ENCODE measurements at regions not wholly inside any gene's neighbourhood (a gene's known extent, or its start where the extent isn't known, plus 50 kb on each side); places are given as distances from the start of the nearest gene placed in this dataset.

DNA sequence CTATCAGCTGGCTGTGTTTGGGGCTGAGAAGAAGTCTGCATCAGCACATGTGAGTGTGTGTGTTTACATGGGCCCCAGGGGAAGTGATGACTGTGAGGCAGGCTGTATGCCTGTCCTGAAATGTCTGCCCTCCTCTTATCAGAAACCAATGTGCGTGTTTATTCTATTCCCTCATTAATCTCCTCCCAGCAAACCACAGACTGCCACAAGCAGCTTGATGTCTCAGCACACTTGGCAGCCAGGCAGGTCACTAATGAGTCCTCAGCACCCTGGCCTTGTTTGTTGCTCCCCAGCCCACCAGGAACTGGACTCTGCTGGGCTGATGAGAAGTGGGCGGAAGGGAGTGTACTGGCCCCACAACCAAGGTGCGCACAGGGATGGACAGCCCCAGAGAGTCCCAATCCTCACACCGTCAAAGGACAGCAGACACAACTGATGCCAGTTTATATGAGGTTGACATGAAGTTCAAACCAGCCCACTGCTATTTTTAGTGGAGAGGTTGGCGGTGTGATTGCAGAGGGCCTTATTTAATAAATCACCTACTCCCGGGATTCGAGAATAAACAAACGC lies 225.8 kb downstream of the ETS1 start:
- peak; percentile 88 for DNase-seq

DNA sequence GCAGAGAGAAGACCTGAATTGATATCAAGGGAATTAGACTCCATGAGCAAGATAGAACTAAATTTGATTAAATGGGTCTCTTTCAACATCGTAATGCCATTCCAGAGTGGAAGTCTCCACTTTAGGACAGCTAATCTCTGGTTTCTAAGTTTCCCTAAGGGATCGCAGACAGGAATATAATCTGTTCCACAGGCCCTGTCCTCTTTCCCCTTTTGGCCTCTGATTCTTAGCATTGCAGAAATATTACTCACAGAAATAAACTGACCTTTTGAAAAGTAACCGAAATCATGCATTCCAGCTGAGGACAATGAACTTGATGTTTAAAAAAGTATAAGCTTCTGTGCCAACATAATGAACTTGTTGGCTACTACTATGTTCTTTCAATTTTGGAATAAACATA lies 227.8 kb downstream of the ETS1 start:
- DNase-seq: no peak

- DNase-seq: no peak
Measured at GRCh38 chr11:128357073-128357472, 230.3 kb downstream of the ETS1 start.

DNA sequence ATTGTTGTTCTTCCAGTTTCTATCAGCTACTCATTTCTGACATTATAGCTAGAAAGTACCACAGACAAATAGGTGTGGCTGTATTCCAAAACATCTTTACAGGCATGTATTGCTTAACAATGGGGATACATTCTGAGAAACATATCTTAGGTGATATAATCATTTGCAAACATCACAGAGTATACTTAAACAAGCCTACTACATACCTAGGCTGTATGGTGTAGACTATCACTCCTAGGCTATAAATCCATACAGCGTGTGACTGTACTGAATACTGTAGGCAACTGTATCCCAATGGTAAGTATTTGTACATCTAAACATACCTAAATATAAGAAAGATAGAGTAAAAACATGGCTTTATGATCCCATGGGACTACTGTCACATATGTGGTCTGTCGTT lies 231.8 kb downstream of the ETS1 start:
- no peak for DNase-seq

GRCh38 chr11:128354476-128354875 lies 232.9 kb downstream of the ETS1 start:
- DNase-seq: no peak

GRCh38 chr11:128351168-128351567 lies 236.2 kb downstream of the ETS1 start:
- DNase-seq: no peak

GRCh38 chr11:128349650-128350299 lies 237.6 kb downstream of the ETS1 start:
- no peak for DNase-seq

- no peak for DNase-seq
Measured at GRCh38 chr11:128346804-128347203, 240.6 kb downstream of the ETS1 start.

- no peak for DNase-seq
Measured at GRCh38 chr11:128345316-128345715, 242.0 kb downstream of the ETS1 start.

GRCh38 chr11:128343870-128344269 lies 243.5 kb downstream of the ETS1 start:
- DNase-seq: peak; percentile 17

DNA sequence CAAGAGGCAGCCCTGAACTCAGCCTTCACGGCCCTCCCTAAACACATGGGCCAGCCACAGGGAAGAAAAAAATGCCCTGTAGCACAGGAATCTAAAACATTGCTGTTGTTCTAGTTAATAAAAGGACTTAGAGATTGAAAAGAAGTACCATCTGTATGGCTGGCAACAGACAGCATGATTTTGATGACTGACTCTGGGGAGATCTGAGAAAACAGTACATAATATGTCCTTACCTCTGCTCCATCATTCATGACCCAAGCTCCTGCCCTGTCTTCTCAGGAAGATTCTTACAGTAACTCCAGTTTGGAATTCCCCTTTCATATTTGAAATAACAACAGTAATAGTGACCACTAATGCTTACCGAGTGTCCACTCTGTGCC lies 244.2 kb downstream of the ETS1 start:
- DNase-seq: no peak

- peak; percentile 100 for DNase-seq
Measured at GRCh38 chr11:128342511-128343134, 244.7 kb downstream of the ETS1 start.

- peak; percentile 85 for DNase-seq
Measured at GRCh38 chr11:128341280-128342248, 245.8 kb downstream of the ETS1 start.

DNA sequence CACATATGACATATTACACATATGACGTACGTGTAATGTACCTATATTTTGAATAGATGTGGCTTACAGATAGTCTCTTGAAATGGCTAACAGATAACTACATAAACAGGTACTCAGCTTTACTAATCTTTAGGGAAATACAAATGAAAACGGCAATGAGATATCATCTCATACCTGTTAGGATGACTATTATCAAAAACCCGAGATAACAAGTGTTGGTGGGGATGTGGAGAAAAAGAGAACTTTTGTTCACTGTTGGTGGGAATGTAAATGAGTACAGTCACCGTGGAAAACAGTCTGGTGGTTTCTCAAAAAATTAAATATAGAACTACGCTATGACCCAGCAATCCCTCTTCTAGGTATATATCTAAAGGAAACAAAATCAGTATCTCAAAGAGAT lies 247.6 kb downstream of the ETS1 start:
- no peak for DNase-seq

DNA sequence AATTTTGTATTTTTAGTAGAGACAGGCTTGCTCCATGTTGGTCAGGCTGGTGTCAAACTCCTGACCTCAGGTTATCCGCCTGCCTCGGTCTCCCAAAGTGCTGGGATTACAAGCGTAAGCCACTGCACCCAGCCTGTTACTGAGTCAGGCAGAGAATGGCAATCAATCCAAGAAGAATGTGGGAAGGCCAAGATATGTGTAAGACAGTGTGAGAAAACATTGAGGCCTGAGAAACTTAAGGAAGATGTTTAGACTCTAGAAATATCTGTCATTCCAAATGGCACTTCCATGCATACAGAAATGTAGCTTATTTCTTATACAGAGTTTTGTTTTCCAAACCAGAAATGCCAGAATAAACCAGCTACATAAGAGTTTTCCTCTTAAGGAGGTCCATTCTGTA lies 248.5 kb downstream of the ETS1 start:
- DNase-seq: no peak

DNA sequence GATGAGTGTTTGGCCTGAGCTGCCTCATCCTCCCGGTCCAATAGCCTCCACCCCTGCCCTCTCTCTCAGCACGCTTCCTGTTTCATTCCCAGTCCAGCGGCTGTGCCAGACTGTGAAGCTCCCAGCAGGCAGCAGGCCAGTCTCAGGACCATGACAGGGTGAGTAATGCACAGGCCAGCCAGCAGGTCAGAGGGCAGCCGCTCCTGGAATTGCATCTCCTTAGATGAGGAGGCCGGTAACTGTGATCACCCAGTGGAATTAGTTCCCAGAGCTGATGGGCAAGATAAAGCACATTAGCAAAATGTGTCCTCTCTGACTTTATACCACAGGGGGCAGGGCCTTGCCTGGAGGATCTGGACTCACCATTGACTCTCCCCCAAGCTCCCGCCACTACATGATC lies 251.2 kb downstream of the ETS1 start:
- DNase-seq: no peak

- no peak for DNase-seq
Measured at GRCh38 chr11:128335729-128336128, 251.6 kb downstream of the ETS1 start.

DNA sequence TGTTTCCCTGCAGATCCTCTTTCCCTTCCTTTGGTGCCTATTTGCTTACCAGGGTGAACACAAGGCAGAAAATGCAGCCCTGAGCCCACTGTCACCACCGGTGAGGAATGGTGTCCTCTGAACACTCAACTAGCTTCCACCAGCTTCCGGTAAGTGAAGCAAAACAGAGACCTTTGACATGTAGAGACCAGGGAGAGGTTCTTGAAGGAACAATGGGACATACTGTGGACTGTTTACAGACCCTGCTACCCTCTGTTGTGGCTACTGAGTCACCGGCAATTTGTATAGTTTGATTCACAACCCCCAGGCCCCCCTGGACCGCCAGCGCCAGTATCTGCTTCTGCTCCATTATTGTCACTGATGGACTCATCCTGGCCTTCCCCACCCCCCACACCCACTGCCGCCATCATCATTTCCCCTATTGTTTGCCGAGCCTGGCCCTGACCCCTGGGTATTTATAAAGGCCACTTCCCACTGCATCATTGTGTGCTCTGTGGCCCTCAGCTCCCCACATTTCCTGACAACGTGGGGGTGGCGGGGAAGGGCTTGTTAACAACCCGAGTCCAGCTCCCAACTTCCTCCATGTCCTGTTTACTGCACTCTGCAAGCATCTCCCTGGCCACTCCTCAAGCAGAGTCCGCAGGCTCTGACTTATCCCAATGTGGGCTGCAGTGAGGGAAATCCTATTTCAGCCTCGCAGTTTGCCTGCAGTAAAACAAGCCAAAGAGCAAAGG lies 252.9 kb downstream of the ETS1 start:
- no peak for DNase-seq

DNA sequence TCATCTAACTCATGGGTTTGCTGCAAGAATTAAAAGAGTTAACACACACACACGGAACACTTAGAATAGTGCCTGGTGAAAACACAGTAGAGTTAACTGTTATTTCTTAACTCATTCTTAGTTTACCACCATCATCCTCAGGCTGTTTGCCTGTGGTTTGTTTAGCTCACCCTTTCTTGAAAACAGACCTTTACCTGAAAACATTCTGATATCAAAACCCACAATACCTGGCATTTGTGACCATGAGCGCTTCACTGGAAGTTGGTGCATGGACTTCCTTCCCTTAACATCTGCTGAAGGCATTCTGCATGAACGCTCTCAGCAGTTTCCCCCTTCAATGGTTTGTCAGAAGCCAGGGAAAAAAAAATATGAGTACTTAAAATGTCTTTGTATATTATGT lies 256.0 kb downstream of the ETS1 start:
- DNase-seq: no peak

DNA sequence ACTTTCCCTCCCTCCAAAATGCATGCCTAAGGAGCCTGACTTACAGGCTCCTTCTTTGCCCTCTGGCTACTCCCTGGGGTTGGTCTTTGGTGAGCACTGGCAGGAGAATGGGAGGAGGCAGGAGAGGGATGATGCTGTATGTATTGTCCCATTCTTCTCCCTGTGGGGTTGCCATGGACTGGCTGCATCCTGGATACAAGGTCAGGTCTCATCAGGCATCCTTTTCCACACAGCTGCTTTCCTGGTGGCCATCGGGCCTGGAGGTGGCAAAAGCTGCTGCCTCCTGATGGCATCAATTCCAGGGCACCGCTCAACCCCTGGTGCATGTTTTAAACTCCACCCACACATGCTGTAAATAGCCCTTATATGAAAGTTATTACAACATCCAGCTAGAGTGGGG lies 257.2 kb downstream of the ETS1 start:
- no peak for DNase-seq

DNA sequence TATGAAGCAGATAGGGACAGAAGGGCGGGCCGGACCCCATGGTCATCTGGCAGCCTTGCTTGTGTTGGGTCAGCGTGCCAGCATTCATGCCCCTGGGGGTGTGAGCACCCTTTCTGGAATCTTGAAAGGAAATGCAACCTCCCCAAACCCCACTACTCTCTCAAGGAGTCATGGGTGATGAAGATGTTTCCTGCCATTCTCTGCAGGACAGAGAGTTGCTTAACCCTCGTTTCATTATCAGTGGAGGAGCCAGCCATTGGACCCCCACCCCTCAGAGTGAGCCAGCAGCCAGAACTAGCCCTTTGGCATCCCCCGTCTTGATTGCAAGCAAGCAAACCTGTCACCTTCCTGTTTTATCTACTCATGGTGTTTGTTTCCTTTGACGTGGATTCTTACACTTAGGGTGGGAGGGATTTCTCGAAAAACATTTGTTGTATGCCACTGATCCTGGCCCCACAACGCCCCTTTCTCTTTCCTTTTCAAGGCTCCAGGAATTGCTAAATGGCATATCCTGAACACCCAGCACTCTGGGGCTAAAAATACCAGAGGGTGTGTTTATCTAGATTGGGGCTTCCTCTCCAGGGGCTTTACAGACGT lies 258.3 kb downstream of the ETS1 start:
- no peak for DNase-seq

DNA sequence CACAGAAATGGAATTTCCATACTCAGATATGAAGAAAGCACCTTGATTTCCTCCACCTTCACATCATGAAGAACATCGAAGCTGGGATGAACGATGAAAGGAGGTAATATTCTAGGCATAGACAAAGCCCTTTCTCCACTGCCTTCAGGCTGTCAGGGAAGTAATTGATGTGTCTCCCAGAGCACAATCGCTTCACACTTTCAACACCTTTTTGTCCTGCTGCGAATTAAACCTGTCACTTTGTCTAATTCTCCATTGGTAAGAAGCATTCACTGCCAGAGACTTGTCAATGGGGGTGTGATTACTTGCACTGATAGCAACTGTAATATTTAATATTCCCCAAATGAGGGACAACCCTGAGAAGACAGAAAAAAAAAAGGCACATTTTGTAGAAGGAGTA lies 260.1 kb downstream of the ETS1 start:
- no peak for DNase-seq

All from DMS79 treated with DMSO at 0.1 percent for 48 hours (cell line).